ENCODE measurements at regions not wholly inside any gene's neighbourhood (a gene's known extent, or its start where the extent isn't known, plus 50 kb on each side); places are given as distances from the start of the nearest gene placed in this dataset.
"Not testable (repeated sequence)": the region's sequence is repeated elsewhere in the genome, so short reads cannot be mapped to it uniquely, and the experiment has no call there.

DNA sequence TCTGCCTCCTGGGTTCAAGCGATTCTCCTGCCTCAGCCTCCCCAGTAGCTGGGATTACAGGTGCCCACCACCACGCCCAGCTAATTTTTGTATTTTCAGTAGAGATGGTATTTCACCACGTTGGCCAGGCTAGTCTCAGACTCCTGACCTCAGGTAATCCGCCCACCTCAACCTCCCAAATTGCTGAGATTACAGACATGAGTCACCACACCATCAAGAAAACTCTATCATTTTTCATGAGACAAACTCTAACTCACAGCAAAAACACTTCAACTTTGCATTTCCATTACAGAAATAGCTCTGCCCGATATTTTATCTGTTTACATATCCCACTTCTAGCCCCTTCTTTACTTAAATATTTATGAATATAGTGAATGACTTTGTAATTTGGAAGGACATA, 561.1 kb downstream of the TMX3 start:
- ATAC-seq; DNase-seq (ENCODE audit: low spot score): not testable (repeated sequence)

- DNase-seq (ENCODE audit: low spot score) = no peak
- no peak for ATAC-seq
Observed at GRCh38 chr18:68152770-68153169, 562.1 kb downstream of the TMX3 start.

GRCh38 chr18:68150961-68151360, 563.9 kb downstream of the TMX3 start:
- DNase-seq (ENCODE audit: low spot score) (no peak), ATAC-seq (no peak)

DNA sequence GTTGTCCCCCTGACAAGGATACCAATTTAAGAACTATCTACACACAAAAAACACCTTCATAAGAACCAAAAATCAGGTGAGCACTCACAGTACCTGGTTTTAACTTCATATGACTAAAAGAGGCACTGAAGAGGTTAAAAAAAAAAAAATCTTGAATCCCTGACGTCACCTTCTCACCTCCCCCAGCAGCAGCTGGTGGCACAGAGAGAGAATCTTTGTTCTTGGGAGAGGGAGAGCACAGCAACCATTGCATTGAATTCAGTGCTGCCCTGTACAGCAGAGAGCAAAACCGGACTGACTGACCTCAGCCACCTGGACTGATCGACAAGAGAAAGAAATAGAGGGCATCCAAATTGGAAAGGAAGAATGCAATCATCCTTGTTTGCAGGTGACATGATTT, 566.0 kb downstream of the TMX3 start:
- DNase-seq (ENCODE audit: low spot score) = no peak
- no peak for ATAC-seq

DNA sequence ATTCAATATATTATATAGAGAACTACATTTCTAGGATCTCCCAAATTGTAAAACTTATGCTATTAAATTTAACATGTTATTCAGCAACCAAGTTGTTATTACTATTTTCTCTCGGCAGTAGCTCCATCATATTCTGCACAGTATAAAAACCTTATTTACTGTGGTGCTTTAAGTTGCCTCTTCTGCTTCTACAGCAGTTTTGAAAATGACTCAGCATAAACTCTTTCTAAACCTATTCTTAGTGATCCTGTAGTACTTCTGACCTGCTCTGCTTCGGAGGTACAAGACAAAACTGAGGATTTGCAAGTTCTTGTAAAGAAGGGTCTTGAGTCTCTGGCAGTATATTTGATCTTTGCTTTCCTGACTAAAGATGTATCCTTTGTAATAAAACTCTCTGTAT, 567.2 kb downstream of the TMX3 start:
- ATAC-seq (no peak), DNase-seq (ENCODE audit: low spot score) (no peak)

DNA sequence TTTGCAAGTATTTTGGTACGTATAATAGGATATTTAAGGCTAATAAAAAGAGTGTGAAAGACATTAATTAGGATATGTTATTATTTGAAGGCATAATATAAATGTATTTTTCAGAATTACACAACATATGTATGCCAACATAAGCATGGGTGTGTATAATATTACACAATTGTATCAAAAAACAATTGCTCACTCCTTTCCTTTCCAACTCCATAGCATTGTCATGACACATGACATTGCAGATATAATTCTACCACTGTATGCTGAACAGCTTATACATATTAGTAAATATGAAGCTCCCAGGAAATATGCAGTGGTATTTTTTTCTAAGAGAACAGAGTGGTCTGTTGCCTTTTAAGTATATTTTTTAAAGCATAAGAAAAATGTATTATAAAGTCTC, 593.1 kb downstream of the TMX3 start:
- ATAC-seq (no peak), DNase-seq (ENCODE audit: low spot score) (no peak)

GRCh38 chr18:68121308-68121707, 593.6 kb downstream of the TMX3 start:
- ATAC-seq (no peak), DNase-seq (ENCODE audit: low spot score) (no peak)

GRCh38 chr18:68114989-68115388, 598.5 kb upstream of the DSEL start:
- ATAC-seq = no peak
- no peak for DNase-seq (ENCODE audit: low spot score)

GRCh38 chr18:68104036-68104435, 587.5 kb upstream of the DSEL start:
- no peak for DNase-seq (ENCODE audit: low spot score)
- no peak for ATAC-seq

DNA sequence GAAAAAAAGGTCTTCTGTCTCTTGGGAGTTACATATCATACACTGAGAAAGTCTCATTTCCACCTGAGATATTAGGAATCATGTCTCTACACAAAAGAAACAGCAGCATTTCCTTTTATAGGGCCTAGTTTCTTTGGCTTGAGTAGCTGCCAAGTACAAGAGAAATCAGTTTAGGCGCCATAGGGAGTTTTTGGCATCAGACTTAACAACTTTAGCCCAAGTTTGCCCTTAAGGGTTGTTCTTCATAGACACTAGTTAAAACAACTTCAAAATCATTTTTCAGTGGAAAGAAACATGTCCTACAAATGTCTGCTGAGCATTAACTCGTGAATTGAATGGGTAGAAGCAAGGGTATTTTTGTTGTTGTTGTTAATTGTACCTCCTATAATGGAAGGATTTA, 587.0 kb upstream of the DSEL start:
- DNase-seq (ENCODE audit: low spot score) (no peak), ATAC-seq (no peak)

GRCh38 chr18:68102117-68102516, 585.6 kb upstream of the DSEL start:
- DNase-seq (ENCODE audit: low spot score) (no peak), ATAC-seq (no peak)

- ATAC-seq (no peak), DNase-seq (ENCODE audit: low spot score) (no peak)
Observed at GRCh38 chr18:68098655-68099054, 582.1 kb upstream of the DSEL start.

DNA sequence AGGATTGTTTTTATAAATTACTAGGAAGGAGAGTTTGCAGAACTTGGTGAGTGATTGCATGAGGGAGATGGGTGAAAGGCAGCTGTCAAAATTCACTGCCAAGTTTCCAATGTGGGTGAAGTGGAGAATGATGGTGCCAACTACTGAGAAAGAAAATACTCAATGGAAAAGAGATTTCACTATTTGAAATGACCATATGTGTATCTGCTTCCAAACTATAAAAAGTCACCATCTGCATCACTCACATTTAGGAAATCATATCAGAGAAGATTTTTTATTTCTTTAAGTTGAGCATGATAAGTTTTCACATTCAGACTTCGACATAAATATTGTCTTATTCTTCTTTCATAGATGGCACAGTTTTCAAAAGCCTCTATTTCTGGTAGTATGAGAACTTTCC, 570.0 kb upstream of the DSEL start:
- ATAC-seq = no peak
- DNase-seq (ENCODE audit: low spot score) = no peak

DNA sequence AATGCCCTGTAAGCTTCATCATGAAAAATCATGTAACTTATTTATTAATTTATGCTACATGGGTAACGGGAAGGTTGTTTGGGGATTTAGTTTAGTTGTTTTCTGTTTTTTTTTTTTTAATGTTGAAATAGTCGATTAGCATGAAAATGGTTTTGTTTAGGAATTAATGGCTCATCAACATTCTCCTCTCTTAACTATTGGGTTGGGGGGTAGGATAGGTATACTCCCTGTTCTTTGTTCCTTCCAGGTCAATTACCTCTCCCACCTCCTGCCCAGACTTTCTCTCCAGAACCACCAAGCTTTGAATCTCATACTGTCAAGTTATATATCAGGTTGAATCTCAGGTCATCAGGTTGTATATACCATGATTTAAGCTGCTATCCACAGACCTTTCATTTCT, 568.7 kb upstream of the DSEL start:
- DNase-seq (ENCODE audit: low spot score) (no peak), ATAC-seq (no peak)

- DNase-seq (ENCODE audit: low spot score) (no peak), ATAC-seq (no peak)
Observed at GRCh38 chr18:68083776-68084175, 567.3 kb upstream of the DSEL start.

GRCh38 chr18:68083131-68083530, 566.6 kb upstream of the DSEL start:
- ATAC-seq (no peak), DNase-seq (ENCODE audit: low spot score) (no peak)

DNA sequence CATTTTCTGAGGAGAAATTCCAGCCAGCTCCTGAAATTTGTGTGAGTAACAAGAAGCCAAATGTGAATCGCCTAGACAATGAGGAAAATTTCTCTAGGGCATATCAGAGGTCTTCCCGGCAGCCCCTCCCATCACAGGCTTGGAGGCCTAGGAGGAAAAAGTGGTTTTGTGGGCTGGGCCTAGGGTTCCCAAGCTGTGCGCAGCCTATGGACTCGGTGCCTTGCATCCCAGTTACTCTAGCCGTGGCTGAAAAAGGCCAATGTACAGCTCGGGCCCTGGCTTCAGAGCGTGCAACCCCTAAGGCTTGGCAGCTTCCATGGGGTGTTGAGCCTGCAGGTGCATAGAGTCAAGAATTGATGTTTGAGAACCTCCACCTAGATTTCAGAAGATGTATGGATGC, 556.2 kb upstream of the DSEL start:
- DNase-seq (ENCODE audit: low spot score) (no peak), ATAC-seq (no peak)

DNA sequence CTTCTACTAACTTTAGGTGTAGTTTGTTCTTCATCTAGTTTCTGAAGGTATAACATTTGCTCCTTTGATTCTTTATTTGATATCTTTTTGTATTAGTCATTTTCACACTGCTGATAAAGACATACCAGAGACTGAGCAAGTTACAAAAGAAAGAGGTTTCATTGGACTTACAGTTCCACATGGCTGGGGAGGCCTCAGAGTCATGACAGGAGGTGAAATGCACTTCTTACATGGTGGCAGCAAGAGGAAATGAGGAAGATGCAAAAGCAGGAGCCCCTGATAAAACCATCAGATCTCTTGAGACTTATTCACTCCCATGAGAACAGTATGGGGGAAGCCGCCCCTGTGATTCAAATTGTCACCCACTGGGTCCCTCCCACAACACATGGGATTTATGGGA, 544.4 kb upstream of the DSEL start:
- DNase-seq (ENCODE audit: low spot score) = no peak
- ATAC-seq = no peak

DNA sequence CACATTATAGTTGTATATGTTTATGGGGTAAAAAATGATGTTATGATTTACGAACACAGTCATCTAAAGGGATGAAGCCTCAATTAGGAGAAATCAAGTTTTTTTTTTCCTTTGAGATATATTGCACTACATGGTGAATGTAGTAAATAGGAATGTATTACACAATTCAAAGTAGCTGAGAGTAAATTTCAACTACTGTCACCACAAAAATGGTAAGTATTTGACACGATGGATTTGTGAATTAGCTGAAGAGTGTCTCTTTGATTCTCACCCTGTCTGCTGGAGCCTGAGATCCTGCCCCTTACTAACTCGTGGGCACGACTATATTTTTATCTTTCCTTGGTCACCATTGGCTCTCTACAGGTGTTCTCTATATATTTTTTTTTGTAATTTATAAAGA, 540.4 kb upstream of the DSEL start:
- DNase-seq (ENCODE audit: low spot score) (no peak), ATAC-seq (no peak)

DNA sequence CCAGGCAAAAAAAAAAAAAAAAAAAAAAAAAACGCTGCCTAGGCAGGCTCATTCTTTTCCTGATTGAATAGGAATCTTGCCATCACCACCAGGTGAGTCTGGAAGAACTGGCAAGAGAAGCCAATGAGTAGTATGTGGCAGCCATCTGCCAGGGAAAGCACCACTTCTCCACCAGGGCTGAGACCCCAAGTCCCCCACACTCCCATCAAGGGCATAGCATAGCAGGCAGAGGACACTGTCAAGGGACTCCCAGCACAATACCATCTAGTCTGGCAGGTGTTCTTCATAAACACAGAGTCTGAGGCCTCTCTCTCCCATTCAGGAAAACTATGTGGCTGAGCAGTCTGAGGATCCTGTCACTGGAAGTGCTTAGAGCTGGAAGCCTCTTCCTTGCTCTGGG, 538.1 kb upstream of the DSEL start:
- no peak for ATAC-seq
- no peak for DNase-seq (ENCODE audit: low spot score)

- ATAC-seq = no peak
- no peak for DNase-seq (ENCODE audit: low spot score)
Observed at GRCh38 chr18:68053290-68053689, 536.8 kb upstream of the DSEL start.

- no peak for DNase-seq (ENCODE audit: low spot score)
- ATAC-seq = no peak
Observed at GRCh38 chr18:68041327-68041726, 524.8 kb upstream of the DSEL start.

DNA sequence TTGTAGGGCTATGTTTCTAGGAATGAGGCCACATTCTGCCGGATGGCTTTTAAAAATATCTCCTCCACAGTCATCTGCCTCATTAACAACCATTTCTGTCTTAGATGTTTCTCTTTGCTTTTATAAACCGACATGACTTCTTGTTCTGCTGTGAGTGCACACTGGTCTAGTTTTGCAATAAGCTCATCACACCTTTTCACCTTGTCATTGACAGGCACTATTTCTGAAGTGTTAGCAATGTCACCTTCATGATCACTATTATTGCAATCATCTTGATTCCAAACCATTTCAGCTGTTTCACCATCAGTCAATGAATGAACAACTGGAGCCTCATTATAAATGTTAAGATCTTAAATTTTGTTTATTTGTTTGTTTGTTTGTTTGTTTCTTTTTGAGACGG, 523.7 kb upstream of the DSEL start:
- DNase-seq (ENCODE audit: low spot score) (no peak), ATAC-seq (no peak)

Measured in left lobe of liver (tissue), 2 donors.